ENCODE measurements at regions not wholly inside any gene's neighbourhood (a gene's known extent, or its start where the extent isn't known, plus 50 kb on each side); places are given as distances from the start of the nearest gene placed in this dataset.

GRCh38 chr2:18741191-18741590 is 151.8 kb upstream of the NT5C1B start:
- no peak for DNase-seq

DNA sequence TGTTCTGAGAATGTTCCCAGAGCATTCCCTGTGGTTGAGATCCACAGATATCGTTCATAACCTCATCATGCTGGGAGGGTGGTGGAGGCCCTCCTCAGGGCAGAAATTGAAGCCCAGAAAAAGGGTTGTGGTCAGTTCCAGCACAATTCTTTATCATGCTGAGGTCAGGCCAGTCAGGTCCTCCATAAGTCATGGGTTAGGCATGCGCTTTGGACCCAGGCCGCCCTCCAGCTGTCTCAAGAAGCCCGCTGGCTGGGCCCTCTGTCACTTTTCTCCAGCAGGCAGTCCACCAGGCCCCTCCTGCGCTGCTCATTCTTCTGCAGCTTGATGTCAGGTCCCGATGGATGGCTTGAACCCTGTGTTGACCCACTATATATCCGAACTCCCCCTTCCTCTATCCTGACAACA is 151.1 kb upstream of the NT5C1B start:
- DNase-seq = no peak
- no peaks in the 10 kb centered on the region for H3K36me3 ChIP-seq (replicated peaks; ENCODE audit: control insufficient read depth, insufficient read depth, low read length)
- H3K27me3 ChIP-seq (ENCODE audit: control insufficient read depth, insufficient read depth, low read length) = no peaks in the 10 kb centered on the region
- H3K4me3 ChIP-seq (ENCODE audit: insufficient read depth, low read depth, low read length) = no peak overlapping the region

More at GRCh38 chr2:18741191-18741590, 151.8 kb upstream of the NT5C1B start:
- Histone ChIP-seq H3K36me3 (replicated peaks; ENCODE audit: control insufficient read depth, insufficient read depth, low read length) (no peaks in the 10 kb centered on the region), H3K27me3 (ENCODE audit: control insufficient read depth, insufficient read depth, low read length) (no peaks in the 10 kb centered on the region), H3K4me3 (ENCODE audit: insufficient read depth, low read depth, low read length) (no peak overlapping the region)

DNA sequence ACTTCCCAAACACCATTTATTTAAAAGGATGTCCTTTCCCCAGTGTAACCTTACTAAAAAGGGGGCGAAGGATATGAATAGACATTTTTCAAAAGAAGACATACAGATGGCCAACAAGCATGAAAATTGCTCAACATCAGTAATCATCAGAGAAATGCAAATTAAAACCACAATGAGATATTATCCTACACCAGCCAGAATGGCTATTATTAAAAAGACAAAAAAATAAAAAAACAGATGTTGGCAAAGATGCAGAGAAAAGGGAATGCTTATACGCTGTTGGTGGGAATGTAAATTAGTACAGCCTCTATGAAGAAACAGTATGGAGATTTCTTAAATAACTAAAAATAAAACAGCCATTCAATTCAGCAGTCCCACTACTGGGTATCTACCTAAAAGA is 142.3 kb upstream of the NT5C1B start:
- Histone ChIP-seq H3K27me3 (ENCODE audit: control insufficient read depth, insufficient read depth, low read length) (no peaks in the 10 kb centered on the region), H3K36me3 (replicated peaks; ENCODE audit: control insufficient read depth, insufficient read depth, low read length) (no peaks in the 10 kb centered on the region), H3K4me3 (ENCODE audit: insufficient read depth, low read depth, low read length) (no peak overlapping the region)
- DNase-seq = no peak

GRCh38 chr2:18724371-18725145 is 135.2 kb upstream of the NT5C1B start:
- Histone ChIP-seq H3K4me3 (ENCODE audit: insufficient read depth, low read depth, low read length) (no peak overlapping the region), H3K27me3 (ENCODE audit: control insufficient read depth, insufficient read depth, low read length) (no peaks in the 10 kb centered on the region), H3K36me3 (replicated peaks; ENCODE audit: control insufficient read depth, insufficient read depth, low read length) (no peaks in the 10 kb centered on the region)
- DNase-seq = no peak

- Histone ChIP-seq H3K36me3 (replicated peaks; ENCODE audit: control insufficient read depth, insufficient read depth, low read length) (no peaks in the 10 kb centered on the region), H3K4me3 (ENCODE audit: insufficient read depth, low read depth, low read length) (no peak overlapping the region), H3K27me3 (ENCODE audit: control insufficient read depth, insufficient read depth, low read length) (no peaks in the 10 kb centered on the region)
- no peak for DNase-seq
These were observed 133.8 kb upstream of the NT5C1B start for GRCh38 chr2:18723219-18723618.

DNA sequence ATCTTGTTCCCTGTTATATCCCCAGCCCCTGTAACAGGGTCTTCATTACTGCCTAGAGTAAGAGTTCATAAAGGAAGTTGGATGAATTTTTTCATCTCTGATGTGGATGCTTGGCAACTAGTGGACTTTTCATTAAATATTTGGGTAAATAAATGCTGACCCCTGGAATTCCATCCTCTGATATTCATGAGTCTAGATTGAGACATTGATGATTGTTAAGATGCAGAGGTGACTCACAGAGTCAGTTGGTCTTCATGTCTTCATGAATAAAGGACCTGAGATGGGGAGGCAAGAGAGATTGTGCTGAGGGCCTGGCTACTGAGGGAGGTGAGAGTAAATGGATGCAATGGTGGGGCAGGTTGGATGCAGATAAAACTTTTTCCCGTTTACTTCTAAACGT is 132.7 kb upstream of the NT5C1B start:
- H3K4me3 ChIP-seq (ENCODE audit: insufficient read depth, low read depth, low read length) = no peak overlapping the region
- H3K36me3 ChIP-seq (replicated peaks; ENCODE audit: control insufficient read depth, insufficient read depth, low read length) = no peaks in the 10 kb centered on the region
- no peaks in the 10 kb centered on the region for H3K27me3 ChIP-seq (ENCODE audit: control insufficient read depth, insufficient read depth, low read length)
- DNase-seq = no peak

DNA sequence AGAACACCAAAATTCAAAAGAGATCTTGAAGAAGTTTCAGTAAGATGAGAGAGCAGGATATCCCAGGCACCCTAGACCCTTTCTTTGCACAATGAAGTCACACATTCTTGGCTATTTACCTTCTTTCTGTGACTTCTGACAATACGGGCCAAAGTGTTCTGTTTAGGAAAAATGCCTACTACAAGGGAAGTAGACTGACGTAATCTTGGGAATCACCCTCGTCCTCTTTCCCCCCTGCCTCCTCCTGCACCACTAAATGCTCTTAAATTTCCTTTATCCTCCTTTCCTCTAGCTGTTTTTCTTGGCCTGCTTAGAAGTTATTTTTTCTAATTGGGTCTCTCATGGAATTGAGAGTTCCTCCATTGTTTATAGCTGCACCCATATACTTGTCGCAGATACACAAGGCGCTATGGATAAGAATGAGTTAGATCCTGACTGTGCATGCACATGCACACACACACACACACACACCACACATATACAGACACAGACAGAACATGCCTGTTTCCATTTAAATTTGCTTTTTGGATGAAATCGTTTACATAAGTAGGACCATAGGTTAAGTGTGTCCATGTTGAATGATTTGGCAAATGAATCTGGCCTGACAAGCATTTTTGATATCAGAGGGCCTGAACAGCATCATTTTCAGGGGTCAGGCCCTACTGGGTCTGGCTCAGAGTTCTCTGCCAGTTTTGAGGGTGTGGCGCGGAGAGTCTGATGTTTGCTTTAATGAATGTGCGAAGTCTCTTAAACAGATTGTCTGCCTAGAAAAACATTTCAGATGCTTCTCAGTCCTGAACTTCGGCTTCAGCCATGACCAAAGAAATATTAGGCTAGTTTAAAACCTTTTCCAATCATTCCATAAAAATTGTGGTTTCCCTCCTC is 131.9 kb upstream of the NT5C1B start:
- H3K4me3 ChIP-seq (ENCODE audit: insufficient read depth, low read depth, low read length) = no peak overlapping the region
- H3K36me3 ChIP-seq (replicated peaks; ENCODE audit: control insufficient read depth, insufficient read depth, low read length) = no peaks in the 10 kb centered on the region
- no peaks in the 10 kb centered on the region for H3K27me3 ChIP-seq (ENCODE audit: control insufficient read depth, insufficient read depth, low read length)
- DNase-seq = no peak

DNA sequence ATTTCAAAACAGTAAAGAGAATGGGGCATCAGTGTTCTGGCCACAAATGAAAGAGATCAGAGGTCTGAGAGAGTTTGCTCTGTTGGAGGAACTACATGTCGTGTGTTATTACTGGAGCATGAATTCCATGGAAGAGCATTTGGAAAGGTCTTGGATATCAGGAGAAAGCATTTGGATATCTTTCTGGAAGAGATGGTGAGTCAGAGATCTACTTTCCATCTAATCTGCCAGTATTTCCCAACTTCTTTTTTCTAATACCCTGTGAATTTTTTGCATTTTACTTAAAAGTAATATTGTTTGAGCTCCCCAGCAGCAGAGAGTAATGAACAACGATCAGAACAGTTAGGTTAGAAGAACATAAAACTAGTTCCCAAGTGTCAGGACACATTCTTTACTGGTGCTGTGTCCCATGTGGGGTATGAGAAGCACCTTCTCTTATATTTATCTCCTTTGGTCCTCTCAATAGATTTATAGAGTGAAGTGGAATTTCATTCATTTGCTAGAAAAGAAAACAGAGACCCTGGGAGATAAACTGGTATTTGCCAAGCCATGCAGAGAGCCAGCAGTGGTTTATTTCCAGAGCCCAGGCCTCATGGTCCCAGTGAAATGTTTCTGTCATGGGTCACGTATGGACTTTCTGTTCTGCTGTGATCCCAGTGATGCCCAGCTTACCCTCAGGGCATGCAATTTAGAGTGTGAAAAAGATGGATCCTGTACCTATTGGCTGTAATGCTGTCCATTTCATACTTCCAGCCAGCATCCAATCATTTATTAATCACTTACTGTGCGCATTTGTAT is 130.8 kb upstream of the NT5C1B start:
- Histone ChIP-seq H3K27me3 (ENCODE audit: control insufficient read depth, insufficient read depth, low read length) (no peaks in the 10 kb centered on the region), H3K36me3 (replicated peaks; ENCODE audit: control insufficient read depth, insufficient read depth, low read length) (no peaks in the 10 kb centered on the region), H3K4me3 (ENCODE audit: insufficient read depth, low read depth, low read length) (no peak overlapping the region)
- DNase-seq = no peak

DNA sequence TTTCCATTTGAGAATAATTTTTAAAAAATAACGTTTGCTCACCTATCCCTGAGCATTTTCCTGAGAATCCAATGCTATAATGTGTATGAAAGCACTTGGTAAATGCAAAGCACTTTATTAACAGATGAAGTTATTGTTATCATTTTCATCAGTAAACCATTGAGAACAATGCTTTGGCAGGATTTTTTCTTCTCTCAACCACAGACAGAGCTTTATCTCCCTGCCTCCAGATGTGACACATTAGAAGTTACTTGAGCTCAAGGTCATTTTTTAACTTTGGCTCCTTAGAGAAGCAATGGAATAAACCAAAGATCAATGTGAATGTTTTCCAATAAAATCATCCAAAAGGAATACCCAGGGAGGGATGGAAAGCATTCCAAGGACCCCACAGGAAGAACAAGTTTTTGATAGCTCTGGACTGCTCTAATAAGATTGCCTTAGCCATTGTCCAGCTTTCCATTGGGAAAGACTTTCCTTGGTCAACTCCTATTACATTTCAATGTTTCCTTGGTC is 118.9 kb upstream of the NT5C1B start:
- no peaks in the 10 kb centered on the region for H3K36me3 ChIP-seq (replicated peaks; ENCODE audit: control insufficient read depth, insufficient read depth, low read length)
- no peak overlapping the region for H3K4me3 ChIP-seq (ENCODE audit: insufficient read depth, low read depth, low read length)
- no peaks in the 10 kb centered on the region for H3K27me3 ChIP-seq (ENCODE audit: control insufficient read depth, insufficient read depth, low read length)
- no peak for DNase-seq

DNA sequence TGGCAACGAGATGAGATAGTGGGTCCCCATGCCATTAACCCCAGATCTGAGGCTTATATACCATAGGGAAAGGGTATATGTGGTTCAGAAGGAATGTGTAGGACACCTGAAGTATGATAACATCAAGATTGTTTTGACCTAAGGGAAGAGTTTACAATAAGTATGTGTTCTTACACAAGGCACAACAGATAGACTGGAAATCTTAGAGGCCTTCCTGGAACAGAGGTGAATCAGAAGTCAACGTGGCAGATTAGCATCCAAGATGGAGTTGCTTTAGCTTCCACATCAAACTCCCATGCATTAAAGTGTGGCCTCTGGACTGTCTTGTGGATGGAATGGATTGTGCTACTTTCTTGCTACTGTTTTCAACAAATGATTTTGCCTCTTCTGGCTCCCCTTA is 116.6 kb upstream of the NT5C1B start:
- no peak for DNase-seq
- H3K4me3 ChIP-seq (ENCODE audit: insufficient read depth, low read depth, low read length) = no peak overlapping the region
- no peaks in the 10 kb centered on the region for H3K36me3 ChIP-seq (replicated peaks; ENCODE audit: control insufficient read depth, insufficient read depth, low read length)
- no peaks in the 10 kb centered on the region for H3K27me3 ChIP-seq (ENCODE audit: control insufficient read depth, insufficient read depth, low read length)

DNA sequence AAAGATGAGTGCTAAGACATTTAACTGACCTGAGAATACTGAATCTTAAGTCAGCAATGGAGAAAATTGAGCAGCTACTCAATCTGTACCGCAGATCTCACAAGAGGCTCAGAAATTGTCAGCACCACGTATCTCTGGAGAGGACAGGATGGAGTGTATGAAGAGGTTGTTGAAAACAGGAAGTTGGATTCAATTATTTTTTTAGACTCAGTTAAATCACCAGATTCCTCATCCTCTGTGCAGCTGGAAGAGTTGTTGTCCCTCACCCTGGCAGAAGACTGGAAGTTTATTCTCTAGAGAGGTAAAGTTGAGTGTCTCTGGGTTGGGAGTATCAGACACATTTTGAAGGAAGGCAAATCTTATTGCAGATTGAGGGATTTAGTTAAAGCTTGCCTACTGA is 114.9 kb upstream of the NT5C1B start:
- Histone ChIP-seq H3K27me3 (ENCODE audit: control insufficient read depth, insufficient read depth, low read length) (no peaks in the 10 kb centered on the region), H3K36me3 (replicated peaks; ENCODE audit: control insufficient read depth, insufficient read depth, low read length) (no peaks in the 10 kb centered on the region), H3K4me3 (ENCODE audit: insufficient read depth, low read depth, low read length) (no peak overlapping the region)
- DNase-seq = no peak

DNA sequence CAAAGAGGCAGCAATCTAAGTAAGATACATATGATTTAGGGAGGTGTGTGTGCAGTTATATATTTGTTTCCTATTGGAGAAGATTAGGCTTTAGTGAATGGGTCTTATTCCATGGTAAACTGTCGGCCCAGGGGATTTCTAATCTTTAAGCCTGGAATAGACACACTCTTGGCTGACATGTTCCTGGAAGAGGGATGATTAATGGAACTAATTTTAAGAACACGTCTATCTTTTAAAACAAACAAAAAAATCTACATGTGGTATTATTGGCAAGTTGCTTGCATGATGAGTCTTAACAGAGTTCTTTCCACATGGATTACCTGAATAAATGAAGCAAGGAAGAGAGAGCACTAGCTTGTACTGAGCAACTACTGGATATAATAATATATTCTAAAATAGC is 114.2 kb upstream of the NT5C1B start:
- DNase-seq = no peak
- H3K4me3 ChIP-seq (ENCODE audit: insufficient read depth, low read depth, low read length) = no peak overlapping the region
- no peaks in the 10 kb centered on the region for H3K27me3 ChIP-seq (ENCODE audit: control insufficient read depth, insufficient read depth, low read length)
- H3K36me3 ChIP-seq (replicated peaks; ENCODE audit: control insufficient read depth, insufficient read depth, low read length) = no peaks in the 10 kb centered on the region

GRCh38 chr2:18701981-18702380 is 112.6 kb upstream of the NT5C1B start:
- DNase-seq = no peak
- Histone ChIP-seq H3K36me3 (replicated peaks; ENCODE audit: control insufficient read depth, insufficient read depth, low read length) (no peaks in the 10 kb centered on the region), H3K4me3 (ENCODE audit: insufficient read depth, low read depth, low read length) (no peak overlapping the region)

GRCh38 chr2:18701546-18701945 is 112.2 kb upstream of the NT5C1B start:
- Histone ChIP-seq H3K4me3 (ENCODE audit: insufficient read depth, low read depth, low read length) (no peak overlapping the region), H3K36me3 (replicated peaks; ENCODE audit: control insufficient read depth, insufficient read depth, low read length) (no peaks in the 10 kb centered on the region), H3K27me3 (ENCODE audit: control insufficient read depth, insufficient read depth, low read length) (no peaks in the 10 kb centered on the region)
- DNase-seq = no peak

More at GRCh38 chr2:18701981-18702380, 112.6 kb upstream of the NT5C1B start:
- H3K27me3 ChIP-seq (ENCODE audit: control insufficient read depth, insufficient read depth, low read length) = no peaks in the 10 kb centered on the region
